DND-41 (cell line): ENCODE measurements at regions not wholly inside any gene's neighbourhood (a gene's known extent, or its start where the extent isn't known, plus 50 kb on each side); places are given as distances from the start of the nearest gene placed in this dataset.

ENCODE experiments used
- ATAC-seq: fragments of 200-7000 bp; cut with Tn5 transposase; 3 replicates; pipeline ENCODE4 v1.9.1; 2021; ENCODE audit warnings: low read depth; ENCODE audit not compliant: insufficient read depth
- DNase-seq: peaks from one replicate; pipeline ENCODE4 v3.0.0-alpha.2; 2020
- H2AFZ ChIP-seq: 2 replicates; pipeline ENCODE4 v1.6.0; 2012; ENCODE audit warnings: low read depth, low read length
- H3K27ac ChIP-seq: 2 replicates; pipeline ENCODE4 v1.5.1; 2012; ENCODE audit warnings: low read length, inconsistent platforms
- H3K27me3 ChIP-seq: fragments of 200-600 bp; sonication (generic); 2 replicates; pipeline ENCODE4 v1.6.0; 2012; ENCODE audit warnings: low read length, mild to moderate bottlenecking, inconsistent platforms; ENCODE audit not compliant: insufficient read depth, poor library complexity
- H3K36me3 ChIP-seq: 2 replicates; pipeline ENCODE4 v1.5.1; 2012; ENCODE audit warnings: low read length, inconsistent platforms; ENCODE audit not compliant: insufficient read depth
- H3K4me1 ChIP-seq: 2 replicates; pipeline ENCODE4 v1.5.1; 2012; ENCODE audit warnings: mild to moderate bottlenecking, low read length; ENCODE audit not compliant: insufficient read depth
- H3K4me2 ChIP-seq: 2 replicates; pipeline ENCODE4 v1.6.0; 2012; ENCODE audit warnings: mild to moderate bottlenecking, moderate library complexity, low read length, inconsistent platforms; ENCODE audit not compliant: insufficient read depth
- H3K4me3 ChIP-seq, 2 experiments: fragments of 200-600 bp in 1 of 2; shearing (Covaris generic) in 1 of 2; 2 replicates each; pipeline ENCODE4 v1.5.1; 2012 to 2016; ENCODE audit warnings: inconsistent platforms in 2 of 2, low read length in 2 of 2, mild to moderate bottlenecking in 2 of 2, low read depth in 1 of 2, moderate library complexity in 1 of 2
- H3K79me2 ChIP-seq: 2 replicates; pipeline ENCODE4 v1.6.0; 2012; ENCODE audit warnings: low read length, inconsistent platforms; ENCODE audit not compliant: insufficient read depth
- H3K9ac ChIP-seq: 2 replicates; pipeline ENCODE4 v1.6.0; 2012; ENCODE audit warnings: low read depth, mild to moderate bottlenecking, inconsistent platforms, low read length, moderate library complexity
- H3K9me3 ChIP-seq: 2 replicates; pipeline ENCODE4 v1.5.1; 2012; ENCODE audit warnings: low read length, moderate library complexity, mild to moderate bottlenecking, inconsistent platforms; ENCODE audit not compliant: insufficient read depth, severe bottlenecking
- H4K20me1 ChIP-seq: 2 replicates; pipeline ENCODE4 v1.6.0; 2012; ENCODE audit warnings: low read length; ENCODE audit not compliant: insufficient read depth
- EZH2 ChIP-seq: IDR thresholded peaks from 3 replicates; pipeline ENCODE4 v1.6.1; 2012; ENCODE audit warnings: borderline replicate concordance, low read depth, mild to moderate bottlenecking, moderate library complexity, low read length, inconsistent platforms; ENCODE audit not compliant: severe bottlenecking
- TF ChIP-seq, protein P1 (sequence below): IDR thresholded peaks from 2 replicates; pipeline ENCODE4 v1.5.1; 2012; ENCODE audit warnings: borderline replicate concordance, low read length, moderate library complexity, mild to moderate bottlenecking; ENCODE audit not compliant: poor library complexity, severe bottlenecking; ENCODE audit errors: extremely low read depth

DNA sequence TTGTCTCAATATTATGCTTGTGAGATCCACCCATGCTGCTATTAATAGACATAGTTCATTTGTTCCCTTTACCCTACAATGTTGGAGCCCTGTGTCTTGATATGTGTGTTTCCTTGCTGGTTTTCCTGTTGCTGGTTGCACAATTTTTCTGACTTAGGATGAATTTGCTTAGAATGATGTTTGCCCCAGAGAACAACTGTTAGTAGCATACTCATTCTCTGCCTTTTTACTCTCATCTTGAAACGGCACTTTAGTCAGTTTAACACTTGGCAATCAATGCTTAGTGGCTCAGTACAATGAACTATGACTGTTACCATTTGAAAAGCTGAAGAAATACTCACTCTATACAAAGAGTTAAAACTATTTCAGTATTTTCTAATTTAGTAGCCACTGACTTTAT lies 158.8 kb upstream of the NDST4 start:
- ATAC-seq = no peak
- H2AFZ ChIP-seq = 0 out of 2 replicates have a peak overlapping the region, but pooled peaks have one; percentile 29
- H3K4me1 ChIP-seq = peaks cover 42% of the 10 kb centered on the region
- H3K27me3 ChIP-seq = no peaks in the 10 kb centered on the region
- no peak overlapping the region for H3K4me2 ChIP-seq
- no peak for DNase-seq
- no peak overlapping the region for H3K9ac ChIP-seq
- no peak overlapping the region for H3K4me3 ChIP-seq
- 0 out of 2 replicates have a peak overlapping the region, but pooled peaks have one; percentile 18 for H3K27ac ChIP-seq
- no peak for TF ChIP-seq EZH2
- TF ChIP-seq, protein P1, sequence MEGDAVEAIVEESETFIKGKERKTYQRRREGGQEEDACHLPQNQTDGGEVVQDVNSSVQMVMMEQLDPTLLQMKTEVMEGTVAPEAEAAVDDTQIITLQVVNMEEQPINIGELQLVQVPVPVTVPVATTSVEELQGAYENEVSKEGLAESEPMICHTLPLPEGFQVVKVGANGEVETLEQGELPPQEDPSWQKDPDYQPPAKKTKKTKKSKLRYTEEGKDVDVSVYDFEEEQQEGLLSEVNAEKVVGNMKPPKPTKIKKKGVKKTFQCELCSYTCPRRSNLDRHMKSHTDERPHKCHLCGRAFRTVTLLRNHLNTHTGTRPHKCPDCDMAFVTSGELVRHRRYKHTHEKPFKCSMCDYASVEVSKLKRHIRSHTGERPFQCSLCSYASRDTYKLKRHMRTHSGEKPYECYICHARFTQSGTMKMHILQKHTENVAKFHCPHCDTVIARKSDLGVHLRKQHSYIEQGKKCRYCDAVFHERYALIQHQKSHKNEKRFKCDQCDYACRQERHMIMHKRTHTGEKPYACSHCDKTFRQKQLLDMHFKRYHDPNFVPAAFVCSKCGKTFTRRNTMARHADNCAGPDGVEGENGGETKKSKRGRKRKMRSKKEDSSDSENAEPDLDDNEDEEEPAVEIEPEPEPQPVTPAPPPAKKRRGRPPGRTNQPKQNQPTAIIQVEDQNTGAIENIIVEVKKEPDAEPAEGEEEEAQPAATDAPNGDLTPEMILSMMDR = no peak
- H3K79me2 ChIP-seq = no peaks in the 10 kb centered on the region
- no peaks in the 10 kb centered on the region for H3K9me3 ChIP-seq
- no peaks in the 10 kb centered on the region for H3K36me3 ChIP-seq
- no peaks in the 10 kb centered on the region for H4K20me1 ChIP-seq

- no peaks in the 10 kb centered on the region for H3K36me3 ChIP-seq
- H3K4me1 ChIP-seq = no peaks in the 10 kb centered on the region
- DNase-seq (no peak), ATAC-seq (no peak)
- TF ChIP-seq, protein P1 = no peak
- TF ChIP-seq EZH2 = no peak
- no peaks in the 10 kb centered on the region for H3K9me3 ChIP-seq
- no peak overlapping the region for H2AFZ ChIP-seq
- no peak overlapping the region for H3K9ac ChIP-seq
- no peak overlapping the region for H3K4me3 ChIP-seq
- H3K27me3 ChIP-seq = no peaks in the 10 kb centered on the region
- no peaks in the 10 kb centered on the region for H4K20me1 ChIP-seq
- no peak overlapping the region for H3K4me2 ChIP-seq
- no peaks in the 10 kb centered on the region for H3K79me2 ChIP-seq
- no peak overlapping the region for H3K27ac ChIP-seq
Observed at GRCh38 chr4:115260195-115260594, 146.8 kb upstream of the NDST4 start.

- H3K9me3 ChIP-seq = no peaks in the 10 kb centered on the region
- DNase-seq = no peak
- H4K20me1 ChIP-seq = no peaks in the 10 kb centered on the region
- no peaks in the 10 kb centered on the region for H3K27me3 ChIP-seq
- no peak for TF ChIP-seq EZH2
- TF ChIP-seq, protein P1 = no peak
- no peaks in the 10 kb centered on the region for H3K4me1 ChIP-seq
- H3K27ac ChIP-seq = no peak overlapping the region
- no peak overlapping the region for H3K9ac ChIP-seq
- no peaks in the 10 kb centered on the region for H3K36me3 ChIP-seq
- no peak overlapping the region for H3K4me2 ChIP-seq
- no peak overlapping the region for H3K4me3 ChIP-seq
- H3K79me2 ChIP-seq = no peaks in the 10 kb centered on the region
- ATAC-seq = no peak
- H2AFZ ChIP-seq = no peak overlapping the region
Observed at GRCh38 chr4:115259642-115260041, 146.2 kb upstream of the NDST4 start.

DNA sequence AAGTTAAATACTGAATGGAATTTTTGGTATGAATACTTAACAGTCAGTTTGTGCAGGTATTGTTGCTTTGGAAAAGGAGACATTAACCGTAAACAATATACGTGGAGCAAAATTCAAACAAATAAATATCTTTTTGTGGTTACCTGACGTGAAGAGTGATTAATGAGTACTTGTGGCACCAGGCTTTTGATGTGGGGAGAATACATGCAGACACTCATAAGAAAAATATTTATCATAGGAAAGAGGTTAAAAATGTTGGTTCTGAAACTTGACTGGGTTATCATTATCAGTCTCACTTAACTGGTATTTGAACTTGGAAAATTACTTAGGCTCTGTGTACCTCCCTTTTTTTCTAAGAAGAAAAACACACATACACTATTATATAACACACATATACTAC lies 136.4 kb upstream of the NDST4 start:
- Histone ChIP-seq H2AFZ (no peak overlapping the region), H4K20me1 (no peaks in the 10 kb centered on the region), H3K9me3 (no peaks in the 10 kb centered on the region), H3K27ac (no peak overlapping the region), H3K36me3 (no peaks in the 10 kb centered on the region), H3K4me3 (no peak overlapping the region), H3K9ac (no peak overlapping the region), H3K4me2 (no peak overlapping the region), H3K4me1 (no peaks in the 10 kb centered on the region; the same call in 1 of the 2 replicates), H3K27me3 (no peaks in the 10 kb centered on the region), H3K79me2 (no peaks in the 10 kb centered on the region)
- DNase-seq (no peak), ATAC-seq (no peak)
- TF ChIP-seq EZH2 = no peak
- TF ChIP-seq, protein P1 = no peak
